Body of pancreas (tissue), 4 donors: ENCODE measurements at regions not wholly inside any gene's neighbourhood (a gene's known extent, or its start where the extent isn't known, plus 50 kb on each side); places are given as distances from the start of the nearest gene placed in this dataset.

Experiments
- ATAC-seq: fragments of 150-250 bp; one replicate; pipeline ENCODE4 v1.9.1; 2016
- DNase-seq, 4 donors: peaks; one replicate each; pipeline ENCODE4 v3.0.0-alpha.2; 2019
- H3K27ac ChIP-seq, 4 donors: fragments of 200-600 bp; sonication (generic); 1 replicate in 3 of 4; 2 replicates in 1 of 4; pipeline versions ENCODE4 v1.5.1 to v1.6.1; 2016 to 2019; ENCODE audit warnings: mild to moderate bottlenecking in 1 of 4, mixed read lengths in 1 of 4, moderate library complexity in 1 of 4
- H3K27me3 ChIP-seq, 2 donors: fragments of 200-600 bp; sonication (generic); one replicate each; pipeline ENCODE4 v1.6.0; 2016; ENCODE audit warnings: mild to moderate bottlenecking in 1 of 2
- H3K36me3 ChIP-seq, 2 donors: fragments of 200-600 bp; sonication (generic); replicated peaks in 1 of 2; 2 replicates each; pipeline ENCODE4 v1.5.1; 2016; ENCODE audit warnings: low read depth in 2 of 2; ENCODE audit not compliant: insufficient read depth in 1 of 2
- H3K4me1 ChIP-seq: fragments of 200-600 bp; sonication (generic); one replicate; pipeline ENCODE4 v1.6.0; 2016
- H3K4me3 ChIP-seq, 2 donors: fragments of 200-600 bp; sonication (generic); 1 replicate in 1 of 2; 2 replicates in 1 of 2; pipeline ENCODE4 v1.5.1; 2016 to 2019
- H3K9me3 ChIP-seq, 3 donors: fragments of 200-600 bp; sonication (generic); 1 replicate in 2 of 3; 2 replicates in 1 of 3; pipeline ENCODE4 v1.5.1; 2016
- CTCF ChIP-seq, 7 experiments: fragments of 450-650 bp in 4 of 7; fragments of 200-600 bp in 3 of 7; sonication (generic) in 3 of 7; IDR thresholded peaks; one replicate each; pipeline ENCODE4 v1.5.1; 2016 to 2019; ENCODE audit warnings: antibody characterized with exemption in 7 of 7
- POLR2A ChIP-seq, 3 donors: fragments of 450-650 bp; IDR thresholded peaks; one replicate each; pipeline ENCODE4 v1.6.1; 2016; ENCODE audit warnings: antibody characterized with exemption in 3 of 3, mild to moderate bottlenecking in 2 of 3
- WGBS, 2 donors: methylation state at CpG; one replicate each; pipeline ENCODE4 v1.1.5; 2017; 5-methylcytosine and 5-hydroxymethylcytosine counted together
- intact Hi-C: fragments of 100-400 bp; cut with DNase I; formaldehyde crosslinking; loops from one replicate; pipeline ENCODE4 v1.15.1; 2023

GRCh38 chr22:49031746-49032330 is 795.8 kb downstream of the BRD1 start:
- no peaks in the 10 kb centered on the region for H3K27me3 ChIP-seq
- H3K4me3 ChIP-seq = no peak overlapping the region
- 45 to 47% methylated on average over 5 to 6 of the region's 6 CpGs for WGBS, 2 donors
- peaks cover 10% of the 10 kb centered on the region for H3K4me1 ChIP-seq
- TF ChIP-seq POLR2A (IDR thresholded peaks at IDR 0.05) (no peak), CTCF (IDR thresholded peaks at IDR 0.05) (no peak)
- H3K27ac ChIP-seq = no peak overlapping the region
- no peaks in the 10 kb centered on the region for H3K36me3 ChIP-seq
- no peaks in the 10 kb centered on the region for H3K9me3 ChIP-seq
- DNase-seq (no peak), ATAC-seq (no peak)
- intact Hi-C loops = no loop called here

- no peak overlapping the region for H3K4me3 ChIP-seq
- no peak for DNase-seq
- H3K27me3 ChIP-seq = no peaks in the 10 kb centered on the region
- intact Hi-C loops = no loop called here
- TF ChIP-seq POLR2A (IDR thresholded peaks at IDR 0.05) (no peak), CTCF (IDR thresholded peaks at IDR 0.05) (no peak)
- no peak overlapping the region for H3K27ac ChIP-seq
- H3K9me3 ChIP-seq = no peaks in the 10 kb centered on the region
- H3K36me3 ChIP-seq = no peaks in the 10 kb centered on the region
- no peaks in the 10 kb centered on the region for H3K4me1 ChIP-seq
- no peak for ATAC-seq
- WGBS, 2 donors = 75 to 82% methylated on average over 7 of the region's 7 CpGs
Observed at GRCh38 chr22:49028111-49028510, 799.6 kb downstream of the BRD1 start.

- Histone ChIP-seq H3K9me3 (no peaks in the 10 kb centered on the region), H3K27me3 (no peaks in the 10 kb centered on the region), H3K27ac (no peak overlapping the region), H3K4me1 (no peaks in the 10 kb centered on the region), H3K4me3 (no peak overlapping the region), H3K36me3 (no peaks in the 10 kb centered on the region)
- TF ChIP-seq CTCF (IDR thresholded peaks at IDR 0.05) (no peak), POLR2A (IDR thresholded peaks at IDR 0.05) (no peak)
- ATAC-seq (no peak), DNase-seq (no peak)
- intact Hi-C loops = no loop called here
- 45 to 63% methylated on average over 9 of the region's 9 CpGs for WGBS, 2 donors
Observed at GRCh38 chr22:49027368-49027670, 800.4 kb downstream of the BRD1 start.

GRCh38 chr22:49026494-49027367 is 800.9 kb downstream of the BRD1 start:
- WGBS, 2 donors = 31 to 39% methylated on average over 5 to 12 of the region's 12 CpGs
- ATAC-seq = no peak
- Histone ChIP-seq H3K27ac (no peak overlapping the region), H3K4me1 (no peaks in the 10 kb centered on the region), H3K4me3 (no peak overlapping the region), H3K27me3 (no peaks in the 10 kb centered on the region), H3K36me3 (no peaks in the 10 kb centered on the region), H3K9me3 (no peaks in the 10 kb centered on the region)
- TF ChIP-seq CTCF (IDR thresholded peaks at IDR 0.05) = no peak
- TF ChIP-seq POLR2A (IDR thresholded peaks at IDR 0.05) = no peak
- intact Hi-C loops = no loop called here
- no peak for DNase-seq
